Neural crest cell (in vitro differentiated cells): ENCODE measurements at regions not wholly inside any gene's neighbourhood (a gene's known extent, or its start where the extent isn't known, plus 50 kb on each side); places are given as distances from the start of the nearest gene placed in this dataset.
"Not testable (repeated sequence)": the region's sequence is repeated elsewhere in the genome, so short reads cannot be mapped to it uniquely, and the experiment has no call there.

Experiments
- DNase-seq: peaks from one replicate; pipeline ENCODE4 v3.0.0; 2021; ENCODE audit warnings: low read depth, mixed read lengths, low spot score
- H3K27ac Mint-ChIP-seq: one replicate; pipeline ENCODE4 v1.8.0; 2021; ENCODE audit warnings: mild to moderate bottlenecking, mixed read lengths; ENCODE audit not compliant: unreplicated experiment
- H3K27me3 Mint-ChIP-seq: 2 replicates; pipeline ENCODE4 v1.8.0; 2021; ENCODE audit warnings: low read depth, mild to moderate bottlenecking, mixed read lengths
- H3K36me3 Mint-ChIP-seq: 2 replicates; pipeline ENCODE4 v1.8.0; 2021; ENCODE audit warnings: low read depth, mild to moderate bottlenecking, mixed read lengths
- H3K4me1 Mint-ChIP-seq: 2 replicates; pipeline ENCODE4 v1.8.0; 2021; ENCODE audit warnings: mixed read lengths
- H3K4me3 Mint-ChIP-seq: one replicate; pipeline ENCODE4 v1.8.0; 2021; ENCODE audit warnings: mild to moderate bottlenecking, mixed read lengths
- H3K9me3 Mint-ChIP-seq: 2 replicates; pipeline ENCODE4 v1.8.0; 2021; ENCODE audit warnings: mixed read lengths
- CTCF ChIP-seq: fragments of 200-600 bp; sonication (generic); conservative IDR thresholded peaks from 2 replicates; pipeline ENCODE4 v1.5.0; 2021; ENCODE audit warnings: antibody characterized with exemption, mild to moderate bottlenecking

- H3K4me3 Mint-ChIP-seq, DNase-seq, H3K4me1 Mint-ChIP-seq, H3K27me3 Mint-ChIP-seq, H3K9me3 Mint-ChIP-seq, H3K36me3 Mint-ChIP-seq, H3K27ac Mint-ChIP-seq: not testable (repeated sequence)
Observed at GRCh38 chr17:45554479-45554878, 64.0 kb upstream of the PLEKHM1 start.

- H3K27me3 Mint-ChIP-seq, H3K4me1 Mint-ChIP-seq, H3K27ac Mint-ChIP-seq, H3K4me3 Mint-ChIP-seq, DNase-seq, H3K36me3 Mint-ChIP-seq, H3K9me3 Mint-ChIP-seq: not testable (repeated sequence)
Observed at GRCh38 chr17:45558821-45559220, 68.3 kb upstream of the PLEKHM1 start.

- not testable (repeated sequence) for H3K4me3 Mint-ChIP-seq, H3K36me3 Mint-ChIP-seq
Observed at GRCh38 chr17:45562868-45563267, 72.3 kb upstream of the PLEKHM1 start.

GRCh38 chr17:45563283-45563682 is 72.8 kb upstream of the PLEKHM1 start:
- H3K4me1 Mint-ChIP-seq, H3K27me3 Mint-ChIP-seq, DNase-seq, H3K4me3 Mint-ChIP-seq, H3K36me3 Mint-ChIP-seq, H3K9me3 Mint-ChIP-seq, H3K27ac Mint-ChIP-seq: not testable (repeated sequence)

More at GRCh38 chr17:45562868-45563267, 72.3 kb upstream of the PLEKHM1 start:
- not testable (repeated sequence) for H3K4me1 Mint-ChIP-seq, H3K9me3 Mint-ChIP-seq, H3K27me3 Mint-ChIP-seq, DNase-seq, H3K27ac Mint-ChIP-seq

GRCh38 chr17:45568275-45568674 is 77.8 kb upstream of the PLEKHM1 start:
- DNase-seq, H3K27me3 Mint-ChIP-seq, H3K4me3 Mint-ChIP-seq, H3K36me3 Mint-ChIP-seq, H3K4me1 Mint-ChIP-seq, H3K27ac Mint-ChIP-seq, H3K9me3 Mint-ChIP-seq: not testable (repeated sequence)

- peaks cover 17% of the 10 kb centered on the region for H3K4me1 Mint-ChIP-seq
- not testable (repeated sequence) for H3K36me3 Mint-ChIP-seq, H3K27ac Mint-ChIP-seq, DNase-seq, H3K9me3 Mint-ChIP-seq, H3K27me3 Mint-ChIP-seq, H3K4me3 Mint-ChIP-seq
Observed at GRCh38 chr17:45573326-45573725, 82.8 kb upstream of the PLEKHM1 start.

- H3K36me3 Mint-ChIP-seq = peaks cover 6% of the 10 kb centered on the region
- H3K27me3 Mint-ChIP-seq = no peaks in the 10 kb centered on the region
- TF ChIP-seq CTCF = no peak
- H3K4me1 Mint-ChIP-seq = peaks cover 18% of the 10 kb centered on the region
- no peak for DNase-seq
- no peaks in the 10 kb centered on the region for H3K9me3 Mint-ChIP-seq
- H3K27ac Mint-ChIP-seq = no peak overlapping the region
- H3K4me3 Mint-ChIP-seq = no peak overlapping the region
Observed at GRCh38 chr17:45573924-45574770, 83.6 kb upstream of the PLEKHM1 start.

- Mint-ChIP-seq H3K27ac (peak overlapping the region; percentile 3), H3K27me3 (no peaks in the 10 kb centered on the region), H3K36me3 (peaks cover 6% of the 10 kb centered on the region), H3K9me3 (no peaks in the 10 kb centered on the region), H3K4me1 (peaks cover 29% of the 10 kb centered on the region), H3K4me3 (no peak overlapping the region)
- DNase-seq = no peak
- no peak for TF ChIP-seq CTCF
Observed at GRCh38 chr17:45575126-45575885, 84.8 kb upstream of the PLEKHM1 start.

- H3K9me3 Mint-ChIP-seq, H3K27me3 Mint-ChIP-seq, H3K4me3 Mint-ChIP-seq, H3K36me3 Mint-ChIP-seq, DNase-seq: not testable (repeated sequence)
- Mint-ChIP-seq H3K4me1 (peaks cover 34% of the 10 kb centered on the region), H3K27ac (peak overlapping the region; percentile 14)
Observed at GRCh38 chr17:45576527-45577307, 86.2 kb upstream of the PLEKHM1 start.
